ENCODE measurements at regions not wholly inside any gene's neighbourhood (a gene's known extent, or its start where the extent isn't known, plus 50 kb on each side); places are given as distances from the start of the nearest gene placed in this dataset.
"Not testable (repeated sequence)": the region's sequence is repeated elsewhere in the genome, so short reads cannot be mapped to it uniquely, and the experiment has no call there.

DNA sequence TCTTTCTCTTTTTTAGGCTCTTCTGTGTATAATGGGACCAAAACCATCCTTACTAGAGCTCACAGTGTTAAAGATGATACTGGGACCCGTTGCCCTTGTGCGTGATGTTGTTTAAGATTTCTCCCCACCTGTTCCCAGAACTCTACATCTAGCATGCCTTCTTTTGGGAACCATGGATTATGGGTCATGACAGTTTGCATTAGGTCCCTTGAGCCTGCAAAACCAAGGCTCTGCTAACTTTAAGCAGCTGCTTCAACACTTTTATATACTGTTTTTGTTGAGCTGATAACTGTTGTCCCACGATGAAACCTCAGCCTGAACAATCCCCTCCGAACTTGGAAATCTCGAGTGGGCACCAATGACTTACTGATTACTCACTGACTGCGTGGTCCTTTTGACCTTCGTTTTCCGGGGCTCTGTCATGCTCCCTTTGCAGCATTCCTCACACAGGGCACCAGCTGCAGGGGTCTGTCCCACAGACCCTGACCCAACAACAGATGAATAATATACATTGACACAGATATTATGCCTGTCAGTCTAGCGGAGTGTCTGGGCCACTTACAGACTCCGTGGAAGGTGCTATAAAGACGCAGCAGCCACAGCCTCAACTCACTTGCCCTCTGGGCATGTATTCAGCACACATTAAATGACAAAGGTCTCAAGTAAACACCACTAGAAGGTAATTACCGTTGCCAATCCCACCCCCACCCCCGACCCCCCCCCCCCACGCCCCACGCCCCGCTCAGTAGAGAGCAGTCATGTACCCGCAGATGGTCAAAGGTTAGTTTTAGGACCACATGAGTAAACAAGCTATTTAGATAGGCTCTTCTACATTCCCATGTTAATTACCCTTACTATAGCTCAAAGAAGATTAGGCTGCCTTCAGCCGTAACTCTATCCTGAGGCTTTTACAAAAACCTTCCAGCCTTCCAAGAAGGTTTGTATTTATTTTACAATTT is 162.0 kb upstream of the WDFY3 start:
- TF ChIP-seq, protein P1, sequence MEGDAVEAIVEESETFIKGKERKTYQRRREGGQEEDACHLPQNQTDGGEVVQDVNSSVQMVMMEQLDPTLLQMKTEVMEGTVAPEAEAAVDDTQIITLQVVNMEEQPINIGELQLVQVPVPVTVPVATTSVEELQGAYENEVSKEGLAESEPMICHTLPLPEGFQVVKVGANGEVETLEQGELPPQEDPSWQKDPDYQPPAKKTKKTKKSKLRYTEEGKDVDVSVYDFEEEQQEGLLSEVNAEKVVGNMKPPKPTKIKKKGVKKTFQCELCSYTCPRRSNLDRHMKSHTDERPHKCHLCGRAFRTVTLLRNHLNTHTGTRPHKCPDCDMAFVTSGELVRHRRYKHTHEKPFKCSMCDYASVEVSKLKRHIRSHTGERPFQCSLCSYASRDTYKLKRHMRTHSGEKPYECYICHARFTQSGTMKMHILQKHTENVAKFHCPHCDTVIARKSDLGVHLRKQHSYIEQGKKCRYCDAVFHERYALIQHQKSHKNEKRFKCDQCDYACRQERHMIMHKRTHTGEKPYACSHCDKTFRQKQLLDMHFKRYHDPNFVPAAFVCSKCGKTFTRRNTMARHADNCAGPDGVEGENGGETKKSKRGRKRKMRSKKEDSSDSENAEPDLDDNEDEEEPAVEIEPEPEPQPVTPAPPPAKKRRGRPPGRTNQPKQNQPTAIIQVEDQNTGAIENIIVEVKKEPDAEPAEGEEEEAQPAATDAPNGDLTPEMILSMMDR (IDR thresholded peaks at IDR 0.05; ENCODE audit: low read depth, low read length, missing control alignments): no peak
- no peak for DNase-seq (ENCODE audit: low read depth)
- in situ Hi-C loops (cut with HindIII; ENCODE audit: low sequenced_read_pairs): no loop called here
- no peak overlapping the region for H3K4me3 ChIP-seq (ENCODE audit: low read depth, low read length)

DNA sequence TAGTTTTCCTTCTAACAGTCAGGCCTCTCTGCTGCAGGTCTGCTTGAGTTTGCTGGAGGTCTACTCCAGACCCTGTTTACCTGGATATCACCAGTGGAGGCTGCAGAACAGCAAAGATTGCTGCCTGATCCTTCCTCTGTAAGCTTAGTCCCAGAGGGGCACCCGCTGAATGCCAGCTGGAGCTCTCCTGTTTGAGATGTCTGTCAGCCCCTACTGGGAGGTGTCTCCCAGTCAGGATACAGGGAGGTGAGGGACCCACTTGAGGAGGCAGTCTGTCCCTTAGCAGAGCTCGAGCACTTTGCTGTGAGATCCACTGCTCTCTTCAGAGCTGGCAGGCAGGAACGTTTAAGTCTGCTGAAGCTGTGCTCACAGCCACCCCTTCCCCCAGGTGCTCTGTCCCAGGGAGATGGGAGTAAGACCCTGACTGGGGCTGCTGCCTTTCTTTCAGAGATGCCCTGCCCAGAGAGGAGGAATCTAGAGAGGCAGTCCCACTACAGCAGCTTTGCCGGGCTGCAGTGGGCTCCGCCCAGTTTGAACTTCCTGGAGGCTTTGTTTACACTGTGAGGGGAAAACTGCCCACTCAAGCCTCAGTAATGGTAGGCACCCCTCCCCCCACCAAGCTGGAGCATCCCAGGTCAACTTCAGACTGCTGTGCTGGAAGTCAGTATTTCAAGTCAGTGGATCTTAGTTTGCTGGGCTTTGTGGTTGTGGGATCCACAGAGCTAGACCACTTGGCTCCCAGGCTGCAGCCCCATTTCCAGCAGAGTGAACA is 163.1 kb upstream of the WDFY3 start:
- in situ Hi-C loops (cut with HindIII; ENCODE audit: low sequenced_read_pairs); H3K4me3 ChIP-seq (ENCODE audit: low read depth, low read length); DNase-seq (ENCODE audit: low read depth): not testable (repeated sequence)

- TF ChIP-seq, protein P1 (IDR thresholded peaks at IDR 0.05; ENCODE audit: low read depth, low read length, missing control alignments): no peak
- DNase-seq (ENCODE audit: low read depth): no peak
Observed at GRCh38 chr4:85132117-85132516, 165.6 kb upstream of the WDFY3 start.

DNA sequence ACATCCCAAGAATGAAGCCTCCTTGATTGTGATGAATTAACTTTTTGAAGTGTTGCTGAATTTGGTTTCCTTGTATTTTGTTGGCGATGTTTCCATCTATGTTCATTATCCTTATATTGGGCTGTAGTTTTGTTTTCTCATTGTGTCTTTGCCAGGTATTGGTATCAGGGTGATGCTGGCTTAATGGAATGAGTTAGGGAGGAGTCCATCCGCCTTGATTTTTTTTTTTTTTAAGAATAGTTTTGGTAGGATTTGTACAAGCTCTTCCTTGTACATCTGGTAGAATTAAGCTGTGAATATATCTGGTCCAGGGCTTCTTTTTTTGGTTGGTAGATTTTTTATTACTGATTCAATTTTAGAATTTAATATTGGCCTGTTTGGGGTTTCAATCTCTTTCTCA is 166.1 kb upstream of the WDFY3 start:
- TF ChIP-seq, protein P1 (IDR thresholded peaks at IDR 0.05; ENCODE audit: low read depth, low read length, missing control alignments): no peak
- in situ Hi-C loops (cut with HindIII; ENCODE audit: low sequenced_read_pairs): no loop called here
- H3K4me3 ChIP-seq (ENCODE audit: low read depth, low read length): no peak overlapping the region
- no peak for DNase-seq (ENCODE audit: low read depth)

More at GRCh38 chr4:85132117-85132516, 165.6 kb upstream of the WDFY3 start:
- in situ Hi-C loops (cut with HindIII; ENCODE audit: low sequenced_read_pairs): no loop called here
- no peak overlapping the region for H3K4me3 ChIP-seq (ENCODE audit: low read depth, low read length)

GRCh38 chr4:85139749-85140148 is 173.3 kb upstream of the WDFY3 start:
- H3K4me3 ChIP-seq (ENCODE audit: low read depth, low read length); DNase-seq (ENCODE audit: low read depth); in situ Hi-C loops (cut with HindIII; ENCODE audit: low sequenced_read_pairs): not testable (repeated sequence)

DNA sequence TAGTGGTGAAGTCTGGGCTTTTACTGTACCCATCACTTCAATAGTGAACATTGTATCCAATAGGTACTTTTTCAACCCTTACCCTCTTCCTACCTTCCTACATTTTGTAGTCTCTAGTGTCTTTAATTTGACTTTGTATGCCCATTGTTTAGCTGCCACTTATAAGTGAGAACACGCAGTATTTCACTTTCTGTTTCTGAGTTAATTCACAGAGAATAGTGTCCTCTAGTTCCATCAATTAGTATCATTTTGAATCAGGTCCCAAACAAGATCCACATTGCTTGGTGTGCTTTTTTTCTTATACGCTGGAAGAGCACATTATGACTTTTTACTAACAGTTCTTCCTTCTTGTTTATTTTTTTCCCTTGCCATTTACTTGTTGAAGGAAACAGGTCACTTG is 176.0 kb upstream of the WDFY3 start:
- no peak overlapping the region for H3K4me3 ChIP-seq (ENCODE audit: low read depth, low read length)
- no peak for DNase-seq (ENCODE audit: low read depth)
- TF ChIP-seq, protein P1 (IDR thresholded peaks at IDR 0.05; ENCODE audit: low read depth, low read length, missing control alignments): no peak
- in situ Hi-C loops (cut with HindIII; ENCODE audit: low sequenced_read_pairs): no loop called here

GRCh38 chr4:85147481-85148076 is 181.1 kb upstream of the WDFY3 start:
- TF ChIP-seq, protein P1 (IDR thresholded peaks at IDR 0.05; ENCODE audit: low read depth, low read length, missing control alignments): peak; percentile 46
- in situ Hi-C loops (cut with HindIII; ENCODE audit: low sequenced_read_pairs): no loop called here
- no peak overlapping the region for H3K4me3 ChIP-seq (ENCODE audit: low read depth, low read length)
- DNase-seq (ENCODE audit: low read depth): peak; percentile 55
